Thyroid gland (tissue), 4 donors: ENCODE measurements at regions not wholly inside any gene's neighbourhood (a gene's known extent, or its start where the extent isn't known, plus 50 kb on each side); places are given as distances from the start of the nearest gene placed in this dataset. TPM values are rescaled to one million over a fixed set of nuclear protein-coding genes. Genes with fewer than 3 reads are reported as not detected.

Experiments
- DNase-seq, 2 donors: peaks; one replicate each; pipeline ENCODE4 v3.0.0-alpha.2; 2019
- H3K27ac ChIP-seq, 3 donors: fragments of 200-600 bp; sonication (generic); 1 replicate in 2 of 3; 2 replicates in 1 of 3; pipeline ENCODE4 v1.5.1; 2016 to 2019; ENCODE audit warnings: mild to moderate bottlenecking in 1 of 3, moderate library complexity in 1 of 3
- H3K27me3 ChIP-seq: fragments of 200-600 bp; sonication (generic); one replicate; pipeline ENCODE4 v1.5.1; 2019
- H3K36me3 ChIP-seq, 2 donors: fragments of 200-600 bp; sonication (generic); one replicate each; pipeline ENCODE4 v1.5.1; 2016 to 2019
- H3K4me1 ChIP-seq, 2 donors: fragments of 200-600 bp; sonication (generic); one replicate each; pipeline ENCODE4 v1.5.1; 2017 to 2019
- H3K4me3 ChIP-seq, 3 donors: fragments of 200-600 bp; sonication (generic); replicated peaks in 1 of 3; 1 replicate in 2 of 3; 2 replicates in 1 of 3; pipeline ENCODE4 v1.5.1; 2016; ENCODE audit warnings: mild to moderate bottlenecking in 1 of 3
- H3K9me3 ChIP-seq: fragments of 200-600 bp; sonication (generic); one replicate; pipeline ENCODE4 v1.5.1; 2017
- CTCF ChIP-seq, 6 experiments: fragments of 200-600 bp in 3 of 6; fragments of 450-650 bp in 3 of 6; sonication (generic) in 3 of 6; IDR thresholded peaks; one replicate each; pipeline ENCODE4 v1.5.1; 2016 to 2019; ENCODE audit warnings: antibody characterized with exemption in 6 of 6, mild to moderate bottlenecking in 2 of 6, inconsistent platforms in 1 of 6, moderate library complexity in 1 of 6
- POLR2A ChIP-seq, 2 donors: fragments of 450-650 bp; IDR thresholded peaks; one replicate each; pipeline ENCODE4 v1.6.1; 2017; ENCODE audit warnings: antibody characterized with exemption in 2 of 2, mild to moderate bottlenecking in 2 of 2, moderate library complexity in 1 of 2
- WGBS, 2 donors: methylation state at CpG; one replicate each; pipeline ENCODE4 v1.1.5; 2017; 5-methylcytosine and 5-hydroxymethylcytosine counted together
- intact Hi-C: fragments of 100-400 bp; cut with DNase I; formaldehyde crosslinking; loops from one replicate; pipeline ENCODE4 v1.15.1; 2023
- small RNA-seq: library from RNA; depleted of rRNA; stranded (forward); fragments of <200 nt; gene quantifications from one replicate; pipeline ENCODE3, GENCODE V24; 2016

- Histone ChIP-seq H3K4me3 (no peak overlapping the region), H3K4me1 (no peaks in the 10 kb centered on the region), H3K36me3 (no peaks in the 10 kb centered on the region), H3K27ac (no peak overlapping the region), H3K27me3 (no peaks in the 10 kb centered on the region), H3K9me3 (no peaks in the 10 kb centered on the region)
- intact Hi-C loops: no loop called here
- TF ChIP-seq CTCF (IDR thresholded peaks at IDR 0.05): no peak
- TF ChIP-seq POLR2A (IDR thresholded peaks at IDR 0.05): no peak
- 96 to 97% methylated on average over 1 of the region's 1 CpG for WGBS, 2 donors
- DNase-seq: no peak
Measured at GRCh38 chr4:166673911-166674310, 560.4 kb downstream of the SPOCK3 start.

- H3K27me3 ChIP-seq: no peaks in the 10 kb centered on the region
- H3K36me3 ChIP-seq: no peaks in the 10 kb centered on the region
- no peak overlapping the region for H3K4me3 ChIP-seq
- H3K9me3 ChIP-seq: no peaks in the 10 kb centered on the region
- WGBS, 2 donors: 44 to 66% methylated on average over 4 of the region's 4 CpGs
- H3K4me1 ChIP-seq: no peaks in the 10 kb centered on the region
- no peak overlapping the region for H3K27ac ChIP-seq
- no peak for DNase-seq
- intact Hi-C loops: no loop called here
- no peak for TF ChIP-seq POLR2A (IDR thresholded peaks at IDR 0.05)
- TF ChIP-seq CTCF (IDR thresholded peaks at IDR 0.05): no peak
Measured at GRCh38 chr4:166675411-166675810, 558.9 kb downstream of the SPOCK3 start.

GRCh38 chr4:166680796-166681195 is 553.5 kb downstream of the SPOCK3 start:
- DNase-seq: no peak
- WGBS, 2 donors: 83 to 91% methylated on average over 1 of the region's 1 CpG
- Histone ChIP-seq H3K27ac (no peak overlapping the region), H3K36me3 (no peaks in the 10 kb centered on the region), H3K4me3 (no peak overlapping the region), H3K4me1 (no peaks in the 10 kb centered on the region), H3K9me3 (no peaks in the 10 kb centered on the region), H3K27me3 (no peaks in the 10 kb centered on the region)
- no peak for TF ChIP-seq CTCF (IDR thresholded peaks at IDR 0.05)
- no peak for TF ChIP-seq POLR2A (IDR thresholded peaks at IDR 0.05)
- intact Hi-C loops: no loop called here

- no peak overlapping the region for H3K27ac ChIP-seq
- no peaks in the 10 kb centered on the region for H3K9me3 ChIP-seq
- no peak overlapping the region for H3K4me3 ChIP-seq
- H3K36me3 ChIP-seq: no peaks in the 10 kb centered on the region
- TF ChIP-seq CTCF (IDR thresholded peaks at IDR 0.05): no peak
- no peak for TF ChIP-seq POLR2A (IDR thresholded peaks at IDR 0.05)
- DNase-seq: no peak
- WGBS, 2 donors: 92% methylated on average over 3 of the region's 3 CpGs
- no peaks in the 10 kb centered on the region for H3K27me3 ChIP-seq
- H3K4me1 ChIP-seq: no peaks in the 10 kb centered on the region
- intact Hi-C loops: no loop called here
Measured at GRCh38 chr4:166682200-166682599, 552.1 kb downstream of the SPOCK3 start.

Small RNA genes in the stretch of these regions (small RNA-seq; reads per million reads assigned to genes)
- not detected for gene RF00019
